ENCODE measurements at regions not wholly inside any gene's neighbourhood (a gene's known extent, or its start where the extent isn't known, plus 50 kb on each side); places are given as distances from the start of the nearest gene placed in this dataset.

GRCh38 chr1:106798991-106799390, 257.5 kb upstream of the PRMT6 start:
- FAIRE-seq (no peak), DNase-seq (no peak), ATAC-seq (no peak)
- Histone ChIP-seq H3K9me3 (no peaks in the 10 kb centered on the region), H3K27ac (no peak overlapping the region), H3K36me3 (no peaks in the 10 kb centered on the region), H3K27me3 (no peaks in the 10 kb centered on the region), H3K4me3 (no peak overlapping the region), H3K4me1 (no peaks in the 10 kb centered on the region)
- no peak for TF ChIP-seq CTCF (IDR thresholded peaks at IDR 0.05)
- intact Hi-C loops (cut with DNase I): no loop called here
- 46 to 63% methylated on average over 4 of the region's 4 CpGs for WGBS, 2 donors

- Histone ChIP-seq H3K4me3 (no peak overlapping the region), H3K36me3 (no peaks in the 10 kb centered on the region), H3K9me3 (no peaks in the 10 kb centered on the region), H3K27ac (no peak overlapping the region), H3K27me3 (no peaks in the 10 kb centered on the region), H3K4me1 (no peaks in the 10 kb centered on the region)
- ATAC-seq (no peak), FAIRE-seq (no peak), DNase-seq (no peak)
- intact Hi-C loops (cut with DNase I): no loop called here
- WGBS, 2 donors: 49 to 72% methylated on average over 1 of the region's 1 CpG
- TF ChIP-seq CTCF (IDR thresholded peaks at IDR 0.05): no peak
Measured at GRCh38 chr1:106802181-106802580, 254.3 kb upstream of the PRMT6 start.

GRCh38 chr1:106814418-106814817, 242.1 kb upstream of the PRMT6 start:
- TF ChIP-seq CTCF (IDR thresholded peaks at IDR 0.05): no peak
- intact Hi-C loops (cut with DNase I): no loop called here

GRCh38 chr1:106817575-106817974, 238.9 kb upstream of the PRMT6 start:
- H3K4me1 ChIP-seq: no peaks in the 10 kb centered on the region
- no peak for TF ChIP-seq CTCF (IDR thresholded peaks at IDR 0.05)
- H3K27ac ChIP-seq: no peak overlapping the region
- ATAC-seq (no peak), FAIRE-seq (no peak), DNase-seq (no peak)
- 27 to 28% methylated on average over 1 of the region's 1 CpG for whole genome bisulfite sequencing, 2 donors
- no peaks in the 10 kb centered on the region for H3K36me3 ChIP-seq
- intact Hi-C loops (cut with DNase I): no loop called here
- no peak overlapping the region for H3K4me3 ChIP-seq
- no peaks in the 10 kb centered on the region for H3K27me3 ChIP-seq
- no peaks in the 10 kb centered on the region for H3K9me3 ChIP-seq

More at GRCh38 chr1:106814418-106814817, 242.1 kb upstream of the PRMT6 start:
- Histone ChIP-seq H3K27me3 (no peaks in the 10 kb centered on the region), H3K9me3 (no peaks in the 10 kb centered on the region), H3K4me3 (no peak overlapping the region), H3K27ac (no peak overlapping the region), H3K4me1 (no peaks in the 10 kb centered on the region), H3K36me3 (no peaks in the 10 kb centered on the region)
- 30 to 45% methylated on average over 2 of the region's 2 CpGs for WGBS, 2 donors
- no peak for ATAC-seq
- no peak for DNase-seq
- FAIRE-seq: no peak

GRCh38 chr1:106831511-106831910, 225.0 kb upstream of the PRMT6 start:
- H3K4me1 ChIP-seq: no peaks in the 10 kb centered on the region
- no peak for TF ChIP-seq CTCF (IDR thresholded peaks at IDR 0.05)
- H3K27me3 ChIP-seq: no peaks in the 10 kb centered on the region
- no peak for DNase-seq
- H3K27ac ChIP-seq: no peak overlapping the region
- no peak for ATAC-seq
- intact Hi-C loops (cut with DNase I): no loop called here
- H3K9me3 ChIP-seq: no peaks in the 10 kb centered on the region
- H3K4me3 ChIP-seq: no peak overlapping the region
- FAIRE-seq: no peak
- H3K36me3 ChIP-seq: no peaks in the 10 kb centered on the region

Data from pancreas (tissue), 10 donors.